CD1c-positive myeloid dendritic cell (primary cell): ENCODE measurements at regions not wholly inside any gene's neighbourhood (a gene's known extent, or its start where the extent isn't known, plus 50 kb on each side); places are given as distances from the start of the nearest gene placed in this dataset.

Experiments used
- DNase-seq: peaks from one replicate; pipeline ENCODE4 v3.0.0-alpha.2; 2016; ENCODE audit errors: extremely low spot score

DNA sequence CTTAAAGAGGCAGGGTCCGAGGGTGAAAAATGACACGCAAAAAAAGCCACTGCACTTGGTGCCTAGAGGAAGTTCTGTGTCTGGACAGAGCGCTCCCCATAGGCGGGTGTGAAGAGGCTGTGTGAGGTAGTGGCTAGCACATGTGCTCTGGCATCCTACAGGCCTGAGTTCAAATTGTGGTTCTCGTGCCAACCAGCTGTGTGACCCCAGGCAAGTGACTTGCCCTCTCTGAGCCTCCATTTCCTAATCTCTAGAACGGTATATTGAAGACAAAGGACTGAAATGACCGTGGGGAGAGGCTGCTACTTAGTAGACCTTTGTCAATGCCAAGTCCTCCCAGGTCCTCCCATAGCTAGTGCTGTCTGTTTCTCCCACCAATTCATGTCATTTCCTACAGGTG, 79.1 kb upstream of the MYL10 start:
- no peak for DNase-seq

DNA sequence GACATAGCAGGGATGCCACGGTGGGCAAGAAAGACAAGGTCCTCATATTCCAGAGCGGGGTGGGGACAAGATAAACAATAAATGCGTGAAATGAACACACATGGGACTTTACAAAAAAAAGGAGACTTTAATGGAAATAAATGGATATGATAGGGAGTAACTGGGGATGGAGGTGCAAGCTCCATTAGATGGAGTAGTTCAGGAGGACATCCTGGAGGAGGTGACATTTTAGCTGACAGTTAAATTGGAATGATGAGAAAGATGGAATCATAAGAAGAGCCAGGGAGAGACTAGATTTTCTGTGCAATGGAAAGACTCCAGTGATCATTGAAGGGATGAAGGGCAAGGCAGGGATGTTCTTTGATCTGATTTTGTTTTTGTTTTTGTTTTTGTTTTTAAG, 83.6 kb upstream of the MYL10 start:
- no peak for DNase-seq

GRCh38 chr7:101714097-101714496, 85.0 kb upstream of the MYL10 start:
- DNase-seq = no peak

GRCh38 chr7:101717628-101718357, 88.7 kb upstream of the MYL10 start:
- DNase-seq = peak; percentile 91

GRCh38 chr7:101718363-101719122, 89.4 kb upstream of the MYL10 start:
- DNase-seq = no peak

- no peak for DNase-seq
Measured at GRCh38 chr7:101719123-101719470, 90.0 kb upstream of the MYL10 start.

- DNase-seq = no peak
Measured at GRCh38 chr7:101720324-101720723, 91.2 kb upstream of the MYL10 start.

- no peak for DNase-seq
Measured at GRCh38 chr7:101722247-101722646, 93.2 kb upstream of the MYL10 start.

GRCh38 chr7:101723835-101724234, 93.6 kb upstream of the CUX1 start:
- DNase-seq = no peak

GRCh38 chr7:101724957-101725356, 92.5 kb upstream of the CUX1 start:
- no peak for DNase-seq

DNA sequence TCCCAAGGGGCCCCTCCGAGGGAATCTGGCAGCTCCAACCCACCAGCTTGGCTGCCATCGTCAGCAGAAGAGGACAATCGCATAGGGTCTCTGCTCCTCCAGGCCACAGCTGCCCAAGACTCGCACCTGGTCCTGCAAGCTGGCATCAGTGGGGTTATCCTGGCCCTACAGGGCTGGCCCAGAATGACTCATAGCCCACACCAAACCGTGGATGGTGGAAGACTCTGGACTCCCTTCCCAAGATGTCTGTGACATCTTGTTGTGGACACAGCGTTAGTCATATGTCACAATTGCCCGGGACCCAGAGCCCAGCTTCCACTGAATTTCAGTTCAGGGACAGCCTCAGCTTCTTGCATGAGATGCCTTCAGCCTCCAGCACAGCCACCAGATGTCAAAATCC, 91.5 kb upstream of the CUX1 start:
- no peak for DNase-seq

GRCh38 chr7:101727184-101727583, 90.2 kb upstream of the CUX1 start:
- DNase-seq = no peak

- DNase-seq = no peak
Measured at GRCh38 chr7:101728128-101728527, 89.3 kb upstream of the CUX1 start.

GRCh38 chr7:101728873-101729240, 88.6 kb upstream of the CUX1 start:
- peak; percentile 46 for DNase-seq

GRCh38 chr7:101729241-101729883, 88.1 kb upstream of the CUX1 start:
- DNase-seq = peak; percentile 17

GRCh38 chr7:101731502-101732084, 85.8 kb upstream of the CUX1 start:
- no peak for DNase-seq

DNA sequence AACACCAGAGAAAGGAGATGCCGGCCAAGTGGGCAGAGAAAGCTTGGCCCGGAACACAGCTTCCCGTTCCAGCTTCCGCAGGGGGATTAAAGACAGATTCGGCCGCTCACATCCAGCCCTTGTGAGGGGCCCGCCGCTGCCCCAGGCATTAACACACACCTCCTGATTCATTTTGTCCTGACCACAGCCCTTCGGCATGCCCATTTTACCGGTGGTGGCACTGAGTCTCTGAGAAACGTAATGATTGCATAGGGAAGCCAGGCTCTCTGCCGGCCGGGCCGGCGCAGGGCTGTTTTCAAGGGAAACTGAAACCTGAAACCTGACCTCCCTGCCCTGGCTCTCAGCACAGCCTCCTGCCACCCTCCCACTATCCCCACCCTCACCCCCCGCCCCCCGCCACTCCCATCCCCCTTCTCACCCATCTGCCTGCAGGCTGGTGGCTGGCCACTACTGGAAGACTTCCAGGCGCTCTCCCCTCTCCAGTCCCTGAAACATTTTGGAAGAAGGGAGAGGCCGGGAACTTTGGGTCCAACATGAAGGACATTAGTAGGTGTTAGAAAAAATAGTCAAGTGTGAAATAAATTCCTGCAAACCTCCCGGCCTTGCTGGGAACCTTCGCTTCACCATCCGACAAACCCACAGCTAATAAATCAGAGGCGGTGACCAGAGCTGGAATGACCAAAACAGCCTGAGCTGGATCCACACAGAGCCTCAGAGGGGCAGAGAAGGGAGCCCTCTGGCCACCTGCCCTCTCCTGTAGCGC, 83.5 kb upstream of the CUX1 start:
- peak; percentile 68 for DNase-seq

DNA sequence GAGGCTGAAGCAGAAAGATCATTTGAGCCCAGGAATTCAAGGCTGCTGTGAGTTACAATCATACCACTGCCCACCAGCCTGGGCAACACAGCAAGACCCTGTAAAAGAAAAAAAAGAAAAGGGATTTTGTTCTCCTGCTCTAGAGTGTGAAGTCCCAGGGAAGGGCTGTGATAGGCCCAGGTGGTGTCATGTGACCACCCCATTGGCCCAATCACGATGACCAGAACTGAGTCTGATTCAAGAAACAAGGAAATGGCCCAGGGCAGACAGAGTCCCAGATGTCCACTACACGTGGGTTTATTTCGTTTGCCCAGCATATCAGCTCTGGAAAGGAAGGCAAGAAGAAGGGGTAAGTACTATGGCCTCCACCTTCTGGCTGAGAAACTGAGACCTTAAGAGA, 81.3 kb upstream of the CUX1 start:
- peak; percentile 22 for DNase-seq

DNA sequence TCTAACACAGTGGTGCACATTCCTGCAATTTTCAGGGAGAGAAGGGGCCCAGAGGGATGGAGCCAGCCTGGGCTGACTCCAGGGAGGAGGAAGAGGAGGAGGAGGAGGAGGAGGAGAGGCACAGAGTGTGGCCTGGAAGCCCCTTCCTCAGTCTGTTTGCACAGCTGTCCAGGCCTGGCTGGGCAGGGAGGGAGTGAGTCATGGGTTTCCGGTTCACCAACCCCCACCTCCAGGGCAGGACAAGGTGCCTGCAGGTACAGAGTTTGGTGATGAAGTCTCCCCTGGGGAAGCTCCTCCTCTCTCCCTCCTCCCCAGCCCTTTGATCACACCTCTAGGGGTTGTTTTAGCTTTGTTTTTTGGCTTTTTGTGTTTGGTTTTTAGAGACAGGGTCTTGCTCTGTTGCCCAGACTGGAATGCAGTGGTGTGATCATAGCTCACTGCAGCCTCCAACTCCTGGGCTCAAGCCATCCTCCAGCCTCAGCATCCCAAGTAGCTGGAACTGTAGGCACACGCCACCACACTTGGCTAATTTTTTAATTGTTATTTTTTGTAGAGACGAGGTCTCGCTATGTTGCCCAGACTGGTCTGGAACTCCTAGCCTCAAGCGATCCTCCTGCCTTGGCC, 77.5 kb upstream of the CUX1 start:
- DNase-seq = no peak

DNA sequence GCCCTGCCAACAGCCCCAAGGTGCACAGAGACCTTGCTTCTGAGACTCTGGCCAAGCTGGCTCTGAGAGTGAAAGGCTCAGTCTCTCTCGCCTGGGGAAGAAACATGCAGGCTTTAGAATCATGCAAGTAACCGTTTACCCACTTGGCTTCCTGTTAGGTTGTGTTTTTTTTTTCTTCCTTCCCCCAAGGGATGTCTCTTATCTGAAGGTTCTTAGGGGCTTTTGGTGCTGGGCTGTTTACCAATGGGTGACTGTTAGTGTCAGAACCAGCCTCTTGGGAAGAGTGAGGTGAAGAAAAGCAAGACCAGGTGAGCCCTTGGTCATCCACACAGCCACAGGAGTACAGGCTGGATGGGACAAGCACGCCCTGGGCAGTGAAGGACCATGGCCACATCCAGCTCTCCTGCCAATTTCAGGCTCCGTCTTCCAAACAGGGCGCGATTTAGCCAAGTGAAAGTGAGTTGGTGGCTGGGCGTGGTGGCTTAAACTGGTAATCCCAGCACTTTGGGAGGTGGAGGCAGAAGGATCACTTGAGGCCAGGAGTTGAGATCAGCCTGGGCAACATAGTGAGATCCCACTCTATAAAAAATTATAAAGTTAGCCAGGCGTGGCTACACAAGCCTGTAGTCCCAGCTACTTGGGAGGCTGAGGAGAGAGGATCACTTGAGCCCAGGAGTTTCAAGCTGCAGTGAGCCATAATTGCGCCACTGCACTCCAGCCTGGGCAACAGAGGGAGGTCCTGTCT, 76.3 kb upstream of the CUX1 start:
- DNase-seq = no peak
